Limb (tissue), 2 donors: ENCODE measurements at regions not wholly inside any gene's neighbourhood (a gene's known extent, or its start where the extent isn't known, plus 50 kb on each side); places are given as distances from the start of the nearest gene placed in this dataset.
"Not testable (repeated sequence)": the region's sequence is repeated elsewhere in the genome, so short reads cannot be mapped to it uniquely, and the experiment has no call there.

ENCODE experiments used
- DNase-seq, 2 donors: peaks; one replicate each; pipeline ENCODE4 v3.0.0-alpha.2; 2016; ENCODE audit errors: extremely low spot score in 2 of 2

DNA sequence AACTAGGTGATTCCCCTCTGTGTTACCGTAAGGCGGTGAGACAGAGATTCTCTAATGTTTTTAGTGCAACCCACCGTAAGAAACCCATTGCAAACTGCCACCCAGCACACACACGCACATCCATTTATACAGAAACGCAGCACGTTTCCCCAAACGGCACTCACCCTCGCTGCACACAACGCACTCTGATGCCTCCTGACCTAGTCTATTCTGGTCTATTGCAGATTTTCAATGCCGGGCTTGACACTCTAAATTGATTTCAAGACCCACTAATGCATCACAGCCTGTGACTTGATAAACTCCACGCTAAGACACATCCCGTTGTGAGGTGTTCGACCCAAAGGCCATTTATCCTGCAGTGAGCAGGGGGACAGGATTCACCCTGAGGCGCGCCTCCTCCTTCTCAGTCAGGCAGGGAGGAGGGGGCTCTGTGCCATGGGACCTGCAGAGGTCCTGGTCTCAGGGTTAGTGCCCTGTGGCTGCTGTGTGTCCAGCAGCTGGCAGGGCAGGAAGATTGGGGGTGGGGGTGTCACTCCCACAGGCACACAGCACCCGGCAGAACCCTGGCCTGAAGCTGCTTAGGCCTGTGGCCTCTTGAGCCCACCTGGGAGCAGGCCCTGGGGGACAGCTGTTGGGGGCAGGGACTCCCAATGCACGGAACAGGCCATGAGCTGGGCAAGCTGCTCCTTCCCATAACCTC is 335.6 kb downstream of the PREX1 start:
- DNase-seq: no peak

DNA sequence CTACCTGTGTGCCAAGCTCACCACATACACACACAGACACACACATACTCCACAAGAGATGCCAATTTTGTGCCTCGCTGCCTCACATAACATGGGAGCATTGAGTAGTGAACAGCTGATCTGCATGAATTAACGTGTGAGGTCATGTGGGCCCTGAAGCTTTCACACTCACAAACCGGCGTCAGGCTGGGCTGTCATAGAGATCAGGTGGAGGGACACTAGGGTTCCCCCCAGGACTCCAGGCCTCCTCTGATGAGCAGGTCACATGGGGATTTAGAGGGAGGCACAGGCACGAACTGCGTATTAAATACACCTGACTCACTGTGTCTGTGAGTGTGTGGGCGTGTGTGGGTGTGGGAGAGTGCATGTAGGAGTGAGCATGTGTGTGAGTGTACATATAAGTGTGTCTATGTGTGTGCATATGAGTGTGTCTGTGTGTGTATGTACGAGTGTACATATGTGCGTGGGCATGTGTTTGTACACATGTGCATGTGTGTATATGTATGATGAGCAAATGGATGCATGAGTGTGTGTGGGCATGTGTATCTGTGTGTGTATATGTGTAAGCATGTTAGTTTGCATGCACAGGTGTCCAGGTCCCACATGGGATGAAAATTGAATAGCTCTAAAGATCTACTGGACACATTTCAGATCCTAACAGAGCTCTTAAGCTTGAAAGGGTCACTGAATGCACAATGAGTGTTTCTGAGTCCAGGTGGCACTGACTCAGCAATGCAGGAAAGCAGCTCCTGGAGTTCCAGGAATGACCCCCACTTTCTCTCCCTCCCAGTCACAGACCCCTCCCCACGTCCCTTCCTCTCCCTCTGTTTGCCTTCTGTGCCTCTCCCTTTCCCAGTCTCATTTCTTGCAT is 336.6 kb downstream of the PREX1 start:
- DNase-seq: no peak

DNA sequence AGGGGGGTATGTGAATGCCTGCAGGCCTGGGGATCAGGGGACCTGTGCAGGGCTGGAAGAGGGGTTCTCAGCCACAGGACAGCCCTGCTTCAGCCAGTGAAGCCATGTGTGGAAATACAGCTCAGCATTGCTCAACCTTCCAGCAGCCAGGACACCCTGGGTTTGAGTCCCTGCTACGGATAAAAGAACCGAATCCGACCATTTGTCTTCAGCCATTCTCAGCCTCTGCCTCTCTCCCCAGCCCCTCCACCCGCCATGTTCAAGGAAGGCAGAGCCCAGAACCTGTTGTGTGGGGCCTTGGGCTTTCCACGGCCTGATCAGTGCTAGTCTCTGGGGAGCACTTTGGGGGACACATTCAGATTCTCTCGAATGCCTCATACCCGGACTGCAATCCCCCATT is 337.5 kb downstream of the PREX1 start:
- DNase-seq: not testable (repeated sequence)

- DNase-seq: peak; percentile 7 to 46
Measured at GRCh38 chr20:48489656-48490055, 338.1 kb downstream of the PREX1 start.

DNA sequence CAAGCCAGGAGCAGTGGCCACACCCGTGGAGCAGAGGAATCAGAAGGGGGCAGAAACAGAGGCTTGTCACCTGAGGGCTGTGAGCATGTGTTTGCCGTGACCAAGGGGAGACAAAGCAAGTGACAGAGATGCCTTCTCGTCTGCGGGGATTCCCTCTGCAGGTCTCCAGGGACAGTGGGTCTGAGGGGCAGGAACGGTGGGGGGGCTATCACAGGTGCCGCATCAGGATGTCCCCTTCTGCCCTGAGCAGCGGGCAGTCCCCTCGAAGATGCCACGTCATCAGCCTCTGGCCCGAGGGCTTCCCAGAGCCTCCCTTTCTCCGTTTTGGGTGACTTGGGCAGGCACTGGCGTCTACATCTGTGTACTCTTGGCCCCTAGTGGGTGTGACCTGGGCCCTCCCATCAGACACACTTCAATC is 338.7 kb downstream of the PREX1 start:
- no peak for DNase-seq

GRCh38 chr20:48488334-48489034 is 339.3 kb downstream of the PREX1 start:
- DNase-seq: not testable (repeated sequence)

GRCh38 chr20:48486065-48486464 is 341.7 kb downstream of the PREX1 start:
- DNase-seq: no peak

- DNase-seq: not testable (repeated sequence)
Measured at GRCh38 chr20:48485153-48485552, 342.6 kb downstream of the PREX1 start.

DNA sequence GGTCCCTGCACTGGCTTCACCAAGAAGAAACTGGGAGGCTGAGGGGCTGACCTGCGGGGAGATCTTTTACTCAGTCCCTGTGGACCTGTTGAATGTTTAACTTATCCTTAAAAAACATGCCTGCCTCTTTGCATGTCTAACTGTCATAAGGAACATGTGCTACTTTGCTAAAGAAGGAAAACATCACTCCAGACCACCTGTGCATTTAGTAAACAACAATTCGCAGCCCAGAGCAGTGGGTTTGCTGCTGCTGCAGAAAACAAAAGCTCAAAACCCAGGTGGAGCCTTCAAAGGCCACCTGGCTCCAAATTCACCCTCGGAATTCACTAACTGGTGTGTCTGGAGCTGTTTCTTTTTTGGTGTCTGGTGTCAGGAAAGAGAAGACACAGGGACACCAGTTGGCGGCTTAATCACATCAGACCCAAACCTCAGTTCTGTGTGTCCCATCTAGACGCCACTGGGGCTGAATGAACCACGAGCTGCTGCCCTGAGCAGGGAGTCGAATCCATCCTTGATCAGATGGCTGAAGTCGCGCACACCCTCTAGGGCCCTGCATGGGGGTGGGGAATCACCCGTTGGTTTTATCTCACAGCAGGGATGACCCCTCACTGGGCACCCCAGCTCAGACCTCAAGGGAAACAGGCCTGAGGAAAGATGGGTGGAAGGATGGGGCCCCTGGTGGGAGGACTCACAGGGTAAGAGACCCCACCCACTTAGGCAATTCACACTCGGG is 344.3 kb downstream of the PREX1 start:
- DNase-seq: no peak

GRCh38 chr20:48482790-48483189 is 345.0 kb downstream of the PREX1 start:
- DNase-seq: no peak

- no peak for DNase-seq
Measured at GRCh38 chr20:48480216-48480772, 347.5 kb downstream of the PREX1 start.

DNA sequence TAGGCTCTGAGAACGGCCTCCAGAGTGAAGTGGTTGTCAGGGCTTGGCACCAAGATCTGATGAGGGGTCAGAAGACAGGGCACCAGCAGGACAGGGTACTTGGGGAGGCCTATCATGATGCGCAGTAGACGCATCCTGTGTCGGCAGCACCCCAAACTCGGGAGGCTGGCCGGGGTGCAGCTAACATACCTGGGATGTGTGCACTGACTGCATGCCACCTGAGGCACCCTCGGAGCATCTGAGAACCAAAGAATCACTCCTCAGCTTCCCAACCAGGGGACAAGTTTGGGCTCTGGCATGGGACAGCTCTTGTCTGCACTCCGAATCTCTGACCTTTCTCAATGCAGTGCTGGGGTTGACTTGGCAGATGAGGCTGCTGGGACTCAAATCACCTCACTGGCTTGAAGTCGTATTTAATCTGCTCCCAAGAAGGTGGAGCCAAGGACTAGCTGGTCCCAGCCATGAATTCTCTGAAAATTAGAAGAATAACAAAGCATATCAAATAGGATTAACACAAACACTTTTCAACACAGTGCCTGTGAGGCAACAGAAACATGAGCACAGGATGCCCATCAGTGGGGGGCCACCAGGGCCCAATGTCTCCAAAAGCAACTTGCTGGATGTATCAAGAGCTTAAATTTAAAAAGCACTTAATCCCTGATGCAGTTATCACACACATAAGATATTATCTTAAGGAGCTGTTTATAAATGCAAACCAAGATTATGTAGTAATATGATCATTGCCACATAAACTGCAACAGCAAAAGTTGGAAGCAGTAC is 348.8 kb downstream of the PREX1 start:
- DNase-seq: no peak

DNA sequence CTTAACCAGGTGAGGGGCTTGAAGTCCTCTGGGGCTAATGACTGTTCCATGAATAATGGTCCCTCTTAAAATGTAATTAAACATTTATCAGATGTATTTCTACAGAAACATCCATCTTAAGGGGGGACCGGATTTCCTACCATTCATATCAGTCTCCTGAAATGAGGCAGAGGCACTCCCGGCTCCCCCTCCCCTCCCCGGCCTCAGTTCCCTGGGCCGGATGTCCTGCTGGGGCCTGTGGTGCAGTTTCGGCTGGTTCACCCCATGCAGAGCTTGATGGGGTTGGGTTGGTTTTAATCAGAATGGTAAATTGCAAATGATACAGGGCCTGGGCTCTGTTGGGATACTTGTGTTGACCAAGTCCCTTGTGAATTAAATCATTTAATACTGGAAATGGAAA is 349.4 kb downstream of the PREX1 start:
- no peak for DNase-seq

GRCh38 chr20:48476854-48477253 is 350.9 kb downstream of the PREX1 start:
- DNase-seq: no peak

DNA sequence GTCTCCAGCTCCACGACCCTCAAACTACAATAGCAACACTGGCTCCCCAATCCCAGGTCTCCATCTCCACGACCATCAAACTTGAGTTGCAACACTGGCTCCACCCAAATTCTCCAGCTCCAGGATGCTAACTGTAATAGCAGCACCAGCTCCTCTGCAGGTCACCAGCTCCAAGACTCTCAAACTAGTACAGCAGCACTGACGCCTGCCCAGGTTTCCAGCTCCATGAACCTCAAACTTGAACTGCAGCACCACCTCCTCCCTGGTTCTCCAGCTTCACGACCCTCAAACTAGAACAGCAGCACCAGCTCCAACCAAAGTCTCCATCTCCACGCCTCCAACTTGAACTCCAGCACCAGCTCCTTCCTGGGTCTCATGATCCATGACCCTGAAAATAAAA is 353.8 kb downstream of the PREX1 start:
- no peak for DNase-seq

GRCh38 chr20:48471759-48472408 is 355.9 kb downstream of the PREX1 start:
- DNase-seq: no peak

DNA sequence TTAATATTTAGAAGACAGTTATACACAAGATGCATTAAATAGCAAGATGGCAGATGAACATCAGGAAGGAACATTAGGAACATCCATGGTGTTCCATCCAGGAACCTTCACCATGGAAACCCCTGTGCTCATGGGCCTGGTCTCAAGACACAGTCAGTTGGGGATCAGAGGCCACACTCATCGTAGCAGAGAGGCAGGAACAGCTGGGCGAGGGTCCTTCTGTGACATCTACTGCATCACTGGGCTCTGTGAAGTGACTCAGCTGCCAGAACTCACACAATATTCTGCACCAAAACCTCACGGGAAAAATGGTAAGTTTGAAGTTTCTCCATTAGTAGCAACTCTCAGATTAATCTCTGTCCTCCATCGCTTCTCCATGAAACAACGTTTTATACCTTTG is 356.6 kb downstream of the PREX1 start:
- no peak for DNase-seq

DNA sequence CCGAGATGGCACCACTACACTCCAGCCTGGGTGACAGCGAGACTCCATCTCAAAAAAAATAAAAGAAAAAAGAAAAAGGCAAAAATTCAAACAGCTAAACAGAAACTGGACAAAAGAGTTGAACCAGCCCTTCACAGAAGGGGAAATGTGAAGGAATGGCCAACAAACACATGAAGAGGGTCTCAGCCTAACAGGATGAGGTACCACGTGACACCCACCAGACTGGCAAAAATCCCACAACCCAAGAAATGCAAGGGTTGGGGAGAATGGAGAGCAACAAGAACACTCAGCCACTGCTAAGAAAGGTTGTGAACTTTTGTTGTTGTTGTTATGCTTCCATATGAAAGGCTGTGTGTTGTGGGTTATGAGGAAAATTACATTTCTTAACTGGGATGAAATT is 357.7 kb downstream of the PREX1 start:
- DNase-seq: no peak

DNA sequence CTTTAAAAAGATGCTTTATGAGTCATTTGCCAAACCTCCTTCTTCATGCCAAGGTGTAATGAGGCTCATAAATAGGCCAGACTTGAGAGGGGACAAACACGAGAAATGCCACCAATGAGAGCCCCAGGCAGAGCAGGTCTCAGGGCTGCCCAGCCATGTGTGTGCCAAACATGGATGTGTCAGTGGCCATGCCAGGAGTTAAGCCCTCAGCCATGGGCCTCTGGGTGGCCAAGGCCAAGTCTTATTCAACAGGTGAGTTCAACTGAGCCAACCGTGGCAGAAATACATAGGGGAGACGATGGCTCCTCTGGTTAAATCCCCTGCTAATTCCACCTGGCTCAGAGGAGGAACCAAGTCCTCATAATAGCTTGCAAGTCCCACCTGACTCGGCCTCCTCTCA is 358.8 kb downstream of the PREX1 start:
- DNase-seq: no peak

DNA sequence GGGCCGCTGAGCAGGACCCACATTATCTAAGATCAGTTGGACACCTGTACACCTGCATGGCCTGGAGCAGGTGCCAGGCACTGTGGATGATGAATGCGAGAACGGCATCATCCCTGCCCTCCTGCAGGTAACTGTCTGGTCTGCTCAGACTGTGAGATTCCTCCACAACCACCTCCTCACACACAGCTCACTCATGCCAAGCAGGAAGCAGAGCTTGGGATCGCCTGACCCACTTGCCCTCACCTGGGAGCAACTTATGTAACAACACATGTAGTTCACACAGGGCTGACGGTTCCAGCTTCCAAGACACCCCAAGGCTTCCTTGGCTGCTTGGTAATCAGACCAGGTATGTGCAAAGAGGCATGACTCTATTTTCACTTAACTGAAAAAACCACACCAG is 359.2 kb downstream of the PREX1 start:
- no peak for DNase-seq
